Endodermal cell (in vitro differentiated cells): ENCODE measurements at regions not wholly inside any gene's neighbourhood (a gene's known extent, or its start where the extent isn't known, plus 50 kb on each side); places are given as distances from the start of the nearest gene placed in this dataset.

Experiments
- DNase-seq: peaks from one replicate; pipeline ENCODE4 v3.0.0-alpha.2; 2017
- H3K27ac ChIP-seq: 2 replicates; pipeline ENCODE4 v1.5.1; 2013; ENCODE audit warnings: mild to moderate bottlenecking, low read depth, low read length, moderate library complexity
- H3K27me3 ChIP-seq: 2 replicates; pipeline ENCODE4 v1.6.1; 2013; ENCODE audit warnings: mild to moderate bottlenecking, low read length, moderate library complexity; ENCODE audit not compliant: insufficient read depth, control insufficient read depth, poor library complexity, severe bottlenecking
- H3K36me3 ChIP-seq: 2 replicates; pipeline ENCODE4 v1.7.0; 2013; ENCODE audit warnings: mild to moderate bottlenecking, low read length, moderate library complexity; ENCODE audit not compliant: control insufficient read depth, insufficient read depth
- H3K4me1 ChIP-seq: one replicate; pipeline ENCODE4 v1.7.0; 2013; ENCODE audit warnings: low read length; ENCODE audit not compliant: control insufficient read depth, insufficient read depth
- H3K4me3 ChIP-seq: 2 replicates; pipeline ENCODE4 v1.5.1; 2013; ENCODE audit warnings: mild to moderate bottlenecking, low read length, moderate library complexity
- H3K9ac ChIP-seq: 2 replicates; pipeline ENCODE4 v1.6.1; 2013; ENCODE audit warnings: mild to moderate bottlenecking, low read length, moderate library complexity; ENCODE audit not compliant: poor library complexity, severe bottlenecking; ENCODE audit errors: extremely low read depth
- H3K9me3 ChIP-seq: 2 replicates; pipeline ENCODE4 v1.6.1; 2013; ENCODE audit warnings: mild to moderate bottlenecking, low read length, moderate library complexity; ENCODE audit not compliant: control insufficient read depth
- H3K27ac Mint-ChIP-seq: 2 replicates; pipeline ENCODE4 v1.8.0; 2020; ENCODE audit warnings: mixed read lengths
- H3K27me3 Mint-ChIP-seq: 2 replicates; pipeline ENCODE4 v1.8.0; 2021; ENCODE audit warnings: mild to moderate bottlenecking, mixed read lengths; ENCODE audit not compliant: insufficient read depth
- H3K36me3 Mint-ChIP-seq: 2 replicates; pipeline ENCODE4 v1.8.0; 2020; ENCODE audit warnings: low read depth, mixed read lengths
- H3K4me1 Mint-ChIP-seq: 2 replicates; pipeline ENCODE4 v1.8.0; 2020; ENCODE audit warnings: mixed read lengths
- H3K4me3 Mint-ChIP-seq: 2 replicates; pipeline ENCODE4 v1.8.0; 2020; ENCODE audit warnings: mild to moderate bottlenecking, moderate library complexity, mixed read lengths
- H3K9me3 Mint-ChIP-seq: 2 replicates; pipeline ENCODE4 v1.8.0; 2020; ENCODE audit warnings: mild to moderate bottlenecking, mixed read lengths
- CTCF ChIP-seq: fragments of 200-600 bp; sonication (generic); conservative IDR thresholded peaks from 2 replicates; pipeline ENCODE4 v1.5.0; 2021; ENCODE audit warnings: antibody characterized with exemption, mild to moderate bottlenecking
- WGBS, 2 experiments: methylation state at CpG; one replicate each; pipeline versions ENCODE4 v1.1.5 to v1.1.7; 2013; ENCODE audit warnings: missing lambda C conversion rate in 2 of 2, mixed read lengths in 1 of 2; ENCODE audit not compliant: insufficient coverage in 1 of 2, insufficient read length in 1 of 2; 5-methylcytosine and 5-hydroxymethylcytosine counted together

GRCh38 chr21:35622612-35623011, 437.7 kb downstream of the SETD4 start:
- no peak overlapping the region for H3K27ac ChIP-seq
- no peak overlapping the region for H3K4me3 Mint-ChIP-seq
- H3K4me3 ChIP-seq, result no peak overlapping the region
- no peaks in the 10 kb centered on the region for H3K36me3 ChIP-seq
- H3K9ac ChIP-seq, result no peak overlapping the region
- H3K27me3 Mint-ChIP-seq, result no peaks in the 10 kb centered on the region
- TF ChIP-seq CTCF, result no peak
- H3K27me3 ChIP-seq, result no peaks in the 10 kb centered on the region
- H3K4me1 ChIP-seq, result no peaks in the 10 kb centered on the region
- peak overlapping the region; percentile 25 for H3K27ac Mint-ChIP-seq
- peaks cover 5% of the 10 kb centered on the region for H3K9me3 ChIP-seq
- H3K36me3 Mint-ChIP-seq, result no peaks in the 10 kb centered on the region
- DNase-seq, result no peak
- 68% methylated on average over 3 of the region's 3 CpGs; no CpG with 5 or more reads in 1 of the 2 experiments for WGBS, 2 experiments
- peaks cover 10% of the 10 kb centered on the region for H3K9me3 Mint-ChIP-seq
- H3K4me1 Mint-ChIP-seq, result no peaks in the 10 kb centered on the region

DNA sequence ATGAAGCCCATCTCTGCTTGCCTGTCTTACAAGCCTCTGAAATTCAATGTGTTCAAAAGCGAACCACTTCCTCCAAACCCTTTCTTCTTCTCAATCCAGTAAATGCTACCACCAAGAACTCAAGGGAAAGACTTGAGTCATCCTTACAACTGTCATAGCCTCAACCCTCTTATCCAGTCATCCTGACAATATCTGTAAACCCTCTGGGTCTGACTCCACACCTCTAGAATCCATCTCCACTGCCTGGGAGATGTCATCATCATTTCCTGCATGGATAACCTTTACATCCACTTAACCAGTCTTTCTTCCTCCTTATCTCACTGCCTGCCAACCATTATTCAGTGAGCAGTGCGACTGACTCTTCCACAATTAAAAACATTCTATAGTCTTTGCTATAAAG, 441.1 kb downstream of the SETD4 start:
- Mint-ChIP-seq H3K9me3 (peaks cover 10% of the 10 kb centered on the region), H3K4me3 (no peak overlapping the region)

DNA sequence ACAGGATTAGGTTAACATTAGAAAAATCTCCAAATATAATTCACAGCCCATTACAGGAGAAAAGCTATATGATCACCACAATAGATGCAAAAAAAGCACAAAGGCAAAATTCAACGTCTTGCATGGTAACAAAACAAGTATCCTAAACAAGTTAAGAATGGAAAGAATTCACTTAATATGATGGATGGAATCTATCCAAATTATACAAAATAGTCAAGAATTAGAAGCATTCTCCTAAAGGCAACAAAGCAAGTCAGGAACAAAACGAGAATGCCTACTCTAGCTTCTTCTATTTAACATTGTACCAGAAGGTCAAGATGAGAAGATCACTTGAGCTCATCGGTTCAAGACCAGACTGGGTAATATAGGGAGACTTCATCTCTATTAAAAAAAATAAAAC, 442.8 kb downstream of the SETD4 start:
- Mint-ChIP-seq H3K36me3 (no peaks in the 10 kb centered on the region), H3K9me3 (peaks cover 6% of the 10 kb centered on the region), H3K4me1 (no peaks in the 10 kb centered on the region), H3K27me3 (no peaks in the 10 kb centered on the region), H3K4me3 (no peak overlapping the region), H3K27ac (no peak overlapping the region)
- 87 to 100% methylated on average over 1 to 3 of the region's 3 CpGs for WGBS, 2 experiments
- Histone ChIP-seq H3K27ac (no peak overlapping the region), H3K36me3 (no peaks in the 10 kb centered on the region), H3K4me1 (no peaks in the 10 kb centered on the region), H3K27me3 (no peaks in the 10 kb centered on the region), H3K9ac (no peak overlapping the region), H3K4me3 (no peak overlapping the region), H3K9me3 (peaks cover 5% of the 10 kb centered on the region)
- DNase-seq, result no peak
- no peak for TF ChIP-seq CTCF

More for the DNA sequence above, 441.1 kb downstream of the SETD4 start:
- DNase-seq, result no peak
- Mint-ChIP-seq H3K27me3 (no peaks in the 10 kb centered on the region), H3K27ac (no peak overlapping the region), H3K36me3 (no peaks in the 10 kb centered on the region), H3K4me1 (no peaks in the 10 kb centered on the region)
- WGBS, 2 experiments, result 75 to 92% methylated on average over 1 to 2 of the region's 2 CpGs
- Histone ChIP-seq H3K9ac (no peak overlapping the region), H3K4me1 (no peaks in the 10 kb centered on the region), H3K9me3 (peaks cover 5% of the 10 kb centered on the region), H3K27me3 (no peaks in the 10 kb centered on the region), H3K4me3 (no peak overlapping the region), H3K36me3 (no peaks in the 10 kb centered on the region), H3K27ac (no peak overlapping the region)
- TF ChIP-seq CTCF, result no peak
